ENCODE measurements at regions not wholly inside any gene's neighbourhood (a gene's known extent, or its start where the extent isn't known, plus 50 kb on each side); places are given as distances from the start of the nearest gene placed in this dataset.

DNA sequence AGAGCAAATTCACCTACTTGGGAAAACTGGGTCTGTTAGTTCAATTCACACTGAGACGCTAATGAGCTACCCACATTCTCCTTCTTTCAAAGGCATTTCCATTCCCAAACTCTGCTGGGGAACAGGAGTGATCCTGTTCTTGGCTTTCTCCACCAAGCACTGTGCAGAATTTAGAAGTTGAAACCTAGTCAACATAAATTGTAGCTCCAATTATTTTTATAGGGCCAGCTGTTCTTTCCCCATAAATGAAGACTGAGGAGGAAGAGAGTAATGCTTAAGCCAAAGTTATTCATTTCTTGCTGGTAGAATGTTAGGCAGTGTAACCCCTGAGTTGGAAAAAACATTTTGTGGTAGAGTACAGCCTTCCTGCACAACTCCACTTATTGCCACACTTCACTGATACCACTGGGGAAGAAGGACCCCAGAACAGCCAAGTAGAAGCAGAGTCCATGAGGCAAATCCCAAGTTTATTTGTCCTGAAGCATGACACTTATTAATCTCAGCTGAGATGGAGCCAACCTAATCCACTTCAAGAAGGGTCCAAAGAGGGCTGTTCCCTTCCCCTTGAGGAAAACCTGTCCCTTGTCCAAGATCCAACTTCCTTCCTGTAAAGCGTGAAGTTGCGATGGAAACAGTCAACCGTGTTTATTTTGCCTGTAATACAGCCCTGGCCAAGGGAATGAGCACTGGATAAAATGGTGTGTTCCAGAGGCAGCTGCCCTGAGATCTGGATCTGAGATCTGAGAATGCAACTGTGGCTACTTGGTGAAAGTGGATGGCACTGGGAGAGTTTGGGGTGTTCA is 151.8 kb downstream of the TBX5 start:
- no peak for DNase-seq (ENCODE audit: low read depth)

DNA sequence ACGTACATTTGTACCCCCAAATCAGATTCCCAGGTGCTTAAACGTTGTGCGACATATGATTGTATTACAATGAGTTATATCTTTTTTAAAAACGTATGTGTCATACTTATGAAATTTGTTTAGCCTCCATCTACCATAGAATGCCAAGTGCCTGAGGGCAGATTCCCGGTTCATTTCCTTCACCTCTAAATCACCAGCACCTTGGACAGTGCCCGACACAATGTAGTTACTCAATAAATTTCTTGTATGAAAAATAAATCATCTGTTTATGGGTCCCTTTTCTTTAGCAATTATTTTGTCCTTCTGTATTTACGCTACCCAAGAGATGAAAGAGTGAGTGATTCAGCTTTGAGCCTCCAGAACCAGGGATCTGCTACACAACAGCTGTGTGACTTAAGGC is 157.4 kb downstream of the TBX5 start:
- no peak for DNase-seq (ENCODE audit: low read depth)

DNA sequence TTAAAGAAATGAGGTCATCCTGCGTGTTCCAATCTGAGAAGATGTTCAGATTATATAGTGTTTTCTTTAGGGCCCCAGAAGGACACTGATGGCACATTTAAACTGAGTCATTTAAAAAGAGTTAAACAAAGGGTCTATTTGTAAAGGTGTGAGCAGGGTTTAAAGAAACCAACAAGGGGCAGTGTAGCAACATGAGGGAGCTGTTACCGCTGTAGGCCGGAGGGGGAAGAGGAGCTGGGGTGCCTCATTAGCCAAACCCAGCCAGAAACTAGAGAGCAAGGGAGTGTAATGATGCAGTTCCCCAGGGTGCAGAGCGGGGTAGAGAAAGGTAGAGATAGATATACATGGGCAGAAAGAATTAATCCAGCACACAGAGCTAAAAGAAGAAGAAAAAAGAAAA is 160.4 kb downstream of the TBX5 start:
- DNase-seq (ENCODE audit: low read depth): no peak

DNA sequence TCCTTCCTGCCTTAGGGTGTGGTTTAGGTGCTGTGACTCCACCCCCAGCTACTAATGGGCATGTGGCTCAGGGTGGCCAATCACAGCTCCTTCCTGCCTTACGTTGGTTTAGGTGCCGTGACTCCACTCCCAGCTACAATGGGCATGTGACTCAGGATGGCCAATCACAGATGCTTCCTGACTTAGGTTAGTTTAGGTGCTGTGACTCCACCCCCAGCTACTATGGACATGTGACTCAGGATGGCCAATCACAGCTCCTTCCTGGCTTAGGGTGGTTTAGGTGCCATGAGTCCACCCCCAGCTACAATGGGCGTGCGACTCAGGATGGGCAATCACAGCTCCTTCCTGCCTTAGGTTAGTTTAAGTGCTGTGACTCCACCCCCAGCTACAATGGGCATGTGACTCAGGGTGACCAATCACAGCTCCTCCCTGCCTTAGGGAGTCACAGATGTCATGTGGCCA is 163.9 kb downstream of the TBX5 start:
- no peak for DNase-seq (ENCODE audit: low read depth)

DNA sequence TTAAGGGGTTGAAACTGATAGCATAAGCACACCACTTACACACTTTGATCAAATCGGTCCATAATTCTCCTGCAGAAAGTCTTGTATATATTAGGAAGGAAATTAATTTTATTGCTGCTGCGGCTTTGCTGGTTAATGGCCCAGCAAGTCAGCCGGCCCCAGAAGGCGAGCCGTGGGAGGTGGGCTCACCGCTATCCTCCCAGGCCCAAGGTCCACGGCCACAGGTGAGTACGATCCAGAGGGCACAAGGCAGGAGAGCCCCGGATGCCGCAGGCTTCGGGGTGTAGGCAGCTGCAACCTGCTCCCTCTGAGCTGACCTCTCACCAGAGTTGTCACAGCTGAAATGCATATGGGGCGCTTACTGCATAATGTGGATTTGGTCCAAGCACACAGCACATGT is 165.7 kb downstream of the TBX5 start:
- no peak for DNase-seq (ENCODE audit: low read depth)

DNA sequence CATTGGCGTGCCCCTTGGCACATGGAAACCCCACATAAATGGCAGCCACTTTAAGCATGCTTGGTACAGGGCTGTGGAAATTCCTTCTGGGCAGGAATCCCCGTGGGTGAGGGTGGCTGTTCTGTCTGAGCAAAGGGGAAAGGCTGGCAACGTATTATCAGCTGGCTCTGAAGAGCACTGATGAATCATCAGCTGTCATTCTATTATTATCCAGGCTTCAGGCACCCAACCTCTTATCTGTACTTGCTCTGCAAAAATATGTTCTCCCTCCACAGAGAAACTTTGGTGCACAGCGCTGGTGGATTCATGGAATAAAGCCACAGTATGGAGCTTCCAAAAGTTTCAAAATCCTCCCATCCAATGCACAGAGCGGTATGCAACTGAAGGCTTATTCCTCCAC is 167.1 kb downstream of the TBX5 start:
- peak; percentile 66 for DNase-seq (ENCODE audit: low read depth)

DNA sequence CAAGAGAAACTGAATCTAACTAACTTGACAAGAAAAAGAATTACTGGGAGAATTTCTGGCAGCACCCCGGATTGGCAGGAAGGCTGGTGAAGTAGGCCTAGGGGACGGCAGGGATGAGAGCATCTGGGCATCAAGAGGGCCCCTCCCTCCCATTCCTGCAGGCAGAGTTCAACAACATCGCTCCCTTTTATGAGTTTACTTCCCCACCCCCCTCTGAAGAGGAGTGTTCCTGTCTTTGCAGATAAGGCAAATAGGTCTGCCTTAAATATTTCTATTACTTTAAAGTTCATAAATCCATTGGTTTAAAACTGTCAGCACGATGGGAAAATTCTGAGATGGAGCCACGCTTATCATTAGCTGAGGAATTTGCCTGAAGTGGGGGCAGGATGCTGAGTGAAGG is 168.7 kb downstream of the TBX5 start:
- no peak for DNase-seq (ENCODE audit: low read depth)

DNA sequence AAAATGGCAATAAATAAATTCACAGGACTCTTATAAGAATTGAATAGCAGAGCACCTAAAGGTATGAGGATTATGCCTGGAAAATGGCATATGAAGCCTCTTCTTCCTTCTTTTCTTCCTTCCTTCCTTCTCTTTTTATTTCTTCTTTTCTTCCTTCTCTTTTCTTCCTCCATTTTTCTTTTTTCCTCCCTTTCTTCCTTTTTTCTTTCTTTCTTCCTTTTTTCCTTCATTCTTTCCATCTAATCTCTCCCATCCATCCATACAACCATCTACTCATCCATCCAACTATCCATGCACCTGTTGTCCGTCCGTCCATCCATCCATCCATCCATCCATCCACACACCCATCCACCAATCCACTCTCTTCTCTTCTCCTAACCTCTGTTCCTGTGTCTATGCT is 173.8 kb downstream of the TBX5 start:
- no peak for DNase-seq (ENCODE audit: low read depth)

DNA sequence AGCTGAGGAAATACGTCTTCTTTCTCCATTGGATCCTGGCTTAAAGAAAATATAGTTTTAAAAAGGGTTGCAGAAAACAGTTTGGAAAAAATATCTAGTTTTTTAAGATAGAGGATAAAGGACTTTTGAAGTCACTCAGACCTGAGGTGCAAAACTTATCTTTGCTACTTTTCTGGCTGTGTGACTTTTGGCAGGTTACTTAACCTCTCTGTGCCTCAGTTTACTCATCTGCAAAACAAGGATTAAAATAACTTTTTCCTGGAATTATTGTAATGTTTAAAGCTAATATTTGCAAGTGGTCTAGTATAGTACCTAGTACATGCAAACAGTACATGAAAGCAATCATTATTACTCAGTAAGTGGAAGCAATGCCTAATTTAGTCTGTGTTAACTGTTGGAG is 176.8 kb downstream of the TBX5 start:
- no peak for DNase-seq (ENCODE audit: low read depth)

DNA sequence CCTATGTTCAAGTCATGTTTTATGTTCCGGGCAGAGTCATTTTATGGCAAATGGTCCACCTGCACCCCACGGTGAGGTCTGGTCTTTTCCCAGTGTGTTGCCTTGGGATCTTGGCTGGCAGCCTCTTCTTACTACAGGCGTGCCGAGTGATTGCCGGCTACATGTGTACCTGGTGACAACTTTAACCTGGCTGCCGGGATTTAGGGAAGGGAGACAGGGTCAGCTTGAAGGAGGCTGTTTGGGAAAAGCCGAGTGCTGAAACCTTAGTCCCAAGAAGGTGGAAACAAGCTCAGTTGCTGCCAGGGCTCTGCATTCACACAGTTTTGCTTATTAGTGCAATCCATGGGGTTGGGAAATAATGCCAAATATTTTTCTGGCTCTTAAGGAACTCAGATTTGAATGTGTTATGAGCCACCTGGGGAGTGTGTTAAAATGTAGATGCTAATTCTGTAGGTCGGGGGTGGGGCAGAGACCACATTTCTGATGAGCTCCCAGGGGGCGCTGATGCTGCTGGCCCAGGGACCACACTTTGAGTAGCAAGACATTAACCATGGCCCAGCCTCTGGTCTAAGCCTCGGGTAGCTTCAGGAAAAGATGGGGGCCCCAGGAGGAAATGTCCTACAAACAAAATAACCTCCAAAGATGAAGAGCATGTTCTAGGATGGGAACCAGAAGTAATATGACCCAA is 179.6 kb downstream of the TBX5 start:
- no peak for DNase-seq (ENCODE audit: low read depth)

DNA sequence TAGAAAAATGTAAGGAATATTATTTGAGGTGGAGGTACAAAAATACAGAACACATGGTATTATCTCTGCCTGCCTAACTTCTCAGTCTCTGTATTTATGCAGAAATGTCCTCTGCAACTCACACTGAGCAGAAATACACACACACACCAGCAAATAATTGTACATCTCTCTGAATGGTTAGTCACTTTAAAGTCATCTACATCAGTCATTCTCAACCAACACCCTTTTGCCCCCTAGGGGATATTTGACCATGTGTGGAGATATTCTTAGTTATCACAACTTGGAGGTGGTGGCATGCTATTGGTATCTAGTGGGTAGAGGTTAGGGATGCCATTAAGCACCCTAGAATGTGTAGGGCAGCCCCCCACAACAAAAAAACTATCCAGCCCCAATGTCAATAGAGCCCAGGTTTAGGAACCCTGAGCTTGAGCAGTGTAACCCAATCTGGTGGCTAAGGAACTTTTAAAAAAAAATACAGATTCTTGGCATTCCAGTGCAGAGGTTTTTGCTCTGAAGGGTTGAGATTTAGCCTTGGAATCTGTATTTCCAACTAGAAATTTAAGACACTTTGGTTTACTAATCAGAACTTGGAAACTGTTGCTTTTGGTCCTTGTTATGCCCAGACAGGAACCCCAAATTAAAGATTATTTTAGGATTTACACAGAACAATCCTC is 183.8 kb downstream of the TBX5 start:
- DNase-seq (ENCODE audit: low read depth): no peak

DNA sequence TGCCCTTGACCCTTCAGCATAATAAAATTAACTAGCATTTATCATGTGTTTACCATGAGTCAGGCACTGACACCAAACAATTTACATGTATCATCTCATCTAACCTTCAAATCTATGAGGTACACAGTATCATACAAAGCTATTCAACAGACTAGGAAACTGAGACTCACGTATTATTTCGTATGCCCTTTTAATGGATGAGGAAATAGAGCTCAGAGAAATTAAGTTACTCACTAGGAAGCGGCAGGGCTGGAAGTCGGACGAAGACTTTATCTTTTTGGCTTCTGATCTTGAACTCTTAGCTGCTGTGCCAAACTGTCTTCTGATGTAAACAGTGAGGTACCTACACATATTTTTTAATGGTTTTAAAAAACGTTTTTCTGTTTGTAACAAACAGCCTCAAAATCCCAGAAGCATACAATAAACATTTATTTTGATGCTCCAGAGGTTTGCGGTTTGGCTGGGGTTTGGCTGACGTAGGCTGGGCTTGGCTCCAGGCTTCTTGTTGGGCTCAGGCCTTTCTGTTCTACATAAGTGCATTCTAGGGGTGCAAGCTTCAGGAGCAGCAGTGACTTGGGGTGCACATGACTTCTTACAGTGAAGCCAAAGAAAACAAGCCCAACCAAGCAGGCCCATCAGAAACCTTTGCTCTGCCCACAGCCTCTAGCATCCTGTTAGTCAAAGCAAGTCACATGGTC is 184.7 kb downstream of the TBX5 start:
- DNase-seq (ENCODE audit: low read depth): no peak

DNA sequence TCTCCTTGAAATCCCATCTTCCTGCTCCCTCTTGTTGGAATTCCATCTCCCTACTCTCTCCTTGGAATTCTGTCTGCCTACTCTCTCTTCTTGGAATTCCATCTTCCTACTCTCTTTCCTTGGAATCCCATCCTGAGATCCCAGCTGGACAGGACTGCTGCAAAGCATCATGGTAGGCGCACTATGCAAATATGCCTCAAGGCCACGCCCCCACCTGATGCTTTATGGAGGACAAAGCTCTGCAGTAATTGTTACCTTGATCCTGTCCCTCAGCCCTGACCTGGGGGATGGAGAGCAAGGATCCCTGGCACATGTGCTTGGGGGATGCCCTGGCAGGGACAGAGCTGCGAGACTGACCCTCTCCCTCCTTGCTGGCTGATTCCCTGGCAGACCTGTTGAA is 185.6 kb downstream of the TBX5 start:
- no peak for DNase-seq (ENCODE audit: low read depth)

DNA sequence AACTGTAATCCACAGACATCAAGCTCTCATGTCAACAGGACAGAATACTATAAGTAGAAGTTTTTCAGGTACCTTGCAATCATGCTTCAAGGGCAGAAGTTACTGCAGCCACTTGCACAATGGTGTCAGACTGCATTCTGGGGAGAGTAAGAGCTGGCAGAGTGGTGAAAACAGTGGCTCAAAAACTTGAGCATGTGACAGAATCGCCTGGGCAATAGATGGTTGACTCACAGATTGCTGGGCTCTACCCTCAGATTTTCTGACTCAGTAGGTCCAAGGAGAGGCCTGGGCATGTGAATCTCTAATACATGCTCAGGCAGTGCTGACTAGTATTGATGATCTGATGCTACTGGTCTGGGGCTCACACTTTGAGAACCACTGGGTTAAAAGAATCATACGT is 187.8 kb downstream of the TBX5 start:
- DNase-seq (ENCODE audit: low read depth): no peak

DNA sequence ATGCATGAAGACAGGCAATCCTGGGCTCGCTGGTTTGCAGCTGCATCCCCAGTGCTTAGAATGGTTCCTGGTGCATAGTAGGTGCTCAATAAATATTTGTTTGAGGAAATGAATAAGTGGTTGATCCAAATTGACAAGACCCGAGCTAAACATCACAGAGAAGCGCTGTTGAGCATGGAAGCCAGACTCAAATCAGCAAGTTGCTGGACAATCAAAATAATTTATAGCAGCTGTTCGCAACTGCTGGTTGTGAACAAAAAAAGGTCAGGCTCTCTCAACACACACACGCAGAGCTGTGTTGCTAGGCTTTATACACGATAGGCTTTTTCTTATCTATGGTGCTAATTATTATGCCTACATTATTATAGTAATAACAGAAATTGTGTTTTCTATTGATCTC is 190.2 kb downstream of the TBX5 start:
- DNase-seq (ENCODE audit: low read depth): no peak

DNA sequence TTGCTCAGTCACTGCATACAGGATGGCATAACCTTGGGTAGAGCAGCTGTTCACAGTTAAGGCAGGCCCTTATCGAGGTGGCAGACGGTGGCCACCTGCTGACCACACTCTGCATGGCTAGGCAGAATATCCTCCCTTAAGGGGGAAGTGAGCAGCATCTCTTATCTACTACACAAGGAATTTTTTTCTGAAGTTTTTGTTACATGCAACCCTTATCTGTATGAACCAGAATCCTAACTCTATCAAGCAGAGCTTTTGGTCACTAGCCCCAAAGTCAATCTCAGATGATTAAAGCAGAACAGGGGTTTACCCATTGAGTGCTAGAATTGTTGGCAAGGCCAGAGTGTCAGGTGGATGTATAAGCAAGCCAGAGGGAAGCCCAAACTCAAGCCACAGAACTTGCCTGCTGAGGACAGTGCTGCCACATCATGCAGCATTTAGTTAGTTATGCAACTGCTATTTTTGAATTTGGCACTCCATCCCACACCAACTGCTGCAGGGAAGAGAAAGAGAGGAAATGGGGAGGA is 192.8 kb downstream of the TBX5 start:
- no peak for DNase-seq (ENCODE audit: low read depth)

DNA sequence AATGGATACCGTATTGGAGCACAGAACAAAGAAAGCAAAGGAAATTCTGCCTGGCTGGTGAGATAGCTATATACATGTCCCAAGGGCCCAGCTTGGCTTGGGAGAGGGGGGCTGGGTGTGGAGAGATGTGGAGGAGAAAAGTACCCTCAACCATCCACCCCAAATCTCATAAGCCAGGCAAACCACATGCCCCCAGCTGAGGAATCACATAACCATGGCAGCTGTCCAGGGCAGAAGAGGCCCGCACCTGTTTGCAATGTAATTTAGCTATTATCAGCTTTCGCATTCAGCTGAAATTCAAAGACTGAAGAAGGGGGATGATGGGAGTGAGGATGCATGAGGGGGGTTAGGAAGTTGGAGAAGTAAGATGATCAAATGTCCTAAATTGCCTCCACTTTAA is 196.1 kb downstream of the TBX5 start:
- no peak for DNase-seq (ENCODE audit: low read depth)

DNA sequence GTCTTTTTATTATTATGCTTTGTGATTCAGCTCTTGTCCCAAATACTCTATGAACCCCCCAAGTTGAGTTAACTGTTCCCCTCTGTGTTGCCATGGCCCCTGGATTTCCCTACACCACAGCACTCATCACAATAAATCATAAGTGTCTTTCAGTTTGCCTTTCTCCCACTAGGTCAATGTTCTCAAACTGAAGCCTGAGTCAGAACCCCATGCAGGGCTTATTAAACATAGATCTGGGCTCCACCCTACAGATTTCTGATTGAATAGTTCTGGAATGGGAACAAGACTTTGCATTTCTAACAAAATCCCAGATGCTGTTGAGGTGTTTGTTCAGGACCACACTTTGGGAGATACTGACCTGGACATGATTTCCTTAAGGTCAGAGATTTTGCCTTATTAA is 199.4 kb downstream of the TBX5 start:
- no peak for DNase-seq (ENCODE audit: low read depth)

DNA sequence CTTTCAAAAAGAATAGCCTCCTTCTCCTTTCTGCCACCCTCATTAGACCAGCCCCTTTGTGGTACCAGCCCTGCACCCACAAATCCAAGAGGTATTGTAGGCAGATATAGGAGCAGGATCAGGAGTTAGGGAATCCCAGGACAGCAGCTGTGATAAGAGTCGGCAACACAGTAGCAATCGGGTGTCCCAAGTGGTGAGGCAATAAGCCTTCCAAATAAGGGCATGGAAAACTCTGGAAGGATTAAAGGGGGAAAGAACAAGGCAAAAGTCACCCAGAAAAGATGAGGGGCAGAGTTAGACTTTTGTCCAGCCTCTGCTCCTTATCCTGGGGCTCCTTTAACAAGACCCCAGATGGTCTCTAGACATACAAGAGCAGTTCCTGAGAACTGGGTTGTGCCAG is 204.2 kb downstream of the TBX5 start:
- no peak for DNase-seq (ENCODE audit: low read depth)

DNA sequence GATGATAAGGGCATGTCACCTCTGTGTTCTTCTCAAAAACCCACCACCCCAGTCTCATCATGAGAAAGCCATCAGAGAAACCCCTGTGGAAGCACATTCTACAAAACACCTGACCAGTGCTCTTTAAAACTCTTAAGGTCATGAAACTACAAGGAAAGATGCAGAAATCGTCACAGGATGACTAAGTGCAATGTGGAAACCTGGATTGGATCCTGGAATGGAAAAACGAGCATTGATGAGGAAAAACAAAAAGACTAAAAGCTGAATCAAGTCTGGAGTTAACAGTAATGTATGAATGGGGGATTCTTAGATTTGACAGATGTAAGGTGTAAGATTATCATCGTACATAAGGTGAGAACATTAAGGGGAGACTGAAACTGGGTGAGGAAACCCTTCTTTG is 211.0 kb downstream of the TBX5 start:
- no peak for DNase-seq (ENCODE audit: low read depth)

DNA sequence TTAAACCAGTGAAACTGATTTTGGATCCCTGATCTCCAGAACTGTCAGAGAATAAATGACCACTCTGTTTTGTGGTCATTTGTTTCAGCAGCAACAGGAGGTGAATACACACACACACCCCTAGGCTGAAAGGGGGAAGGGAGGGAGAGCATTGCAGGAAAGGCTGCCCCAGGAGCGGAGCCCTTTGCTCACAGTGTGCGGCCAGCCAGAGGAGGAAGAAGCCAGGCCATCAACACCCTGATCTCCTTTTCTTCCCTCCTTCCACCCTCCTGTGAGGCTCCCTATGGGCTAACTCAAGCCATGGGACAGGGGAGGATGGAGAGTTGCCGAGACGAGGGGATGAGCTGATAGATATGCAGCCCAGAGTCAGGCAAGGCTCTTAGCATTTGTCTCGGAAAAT is 211.9 kb downstream of the TBX5 start:
- DNase-seq (ENCODE audit: low read depth): no peak

DNA sequence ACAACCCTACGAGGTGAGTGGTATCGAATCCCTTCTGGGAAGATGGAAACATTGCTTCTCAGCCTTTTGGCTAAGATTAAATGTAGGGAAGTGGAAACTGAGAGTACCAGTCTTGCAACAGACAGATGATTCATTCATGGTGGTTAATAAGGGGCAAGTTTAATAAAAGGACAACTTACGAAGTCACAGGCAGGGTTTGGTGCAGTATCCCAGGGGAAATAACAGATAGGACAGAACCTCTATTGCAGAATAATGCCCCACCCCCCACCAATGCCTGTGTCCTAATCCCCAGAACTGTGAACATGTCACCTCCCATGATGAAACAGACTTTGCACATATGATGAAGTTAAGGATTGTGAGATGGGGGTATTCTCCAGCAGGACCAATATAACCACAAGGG is 212.5 kb downstream of the TBX5 start:
- DNase-seq (ENCODE audit: low read depth): no peak

Measured in amniotic epithelial cell (primary cell).